IMR-90 (cell line): ENCODE measurements at regions not wholly inside any gene's neighbourhood (a gene's known extent, or its start where the extent isn't known, plus 50 kb on each side); places are given as distances from the start of the nearest gene placed in this dataset.

Experiments
- ATAC-seq: fragments of 200-7000 bp; cut with Tn5 transposase; 2 replicates; pipeline ENCODE4 v1.9.1; 2020; ENCODE audit warnings: low read depth, mild to moderate bottlenecking, moderate library complexity
- BruUV-seq: library from RNA; stranded (reverse); fragments of 400-500 nt; replicated peaks from 2 replicates; lab custom pipeline; 2021; lab: Mats Ljungman, UMichigan
- CTCF ChIA-PET: fragments of 300-600 bp; formaldehyde crosslinking; extraction: SDS; loops from one replicate; lab custom pipeline; 2021; ENCODE audit warnings: antibody characterized with exemption; lab: Yijun Ruan, JAX
- POLR2A ChIA-PET: fragments of 300-600 bp; sonication (Branson Sonifier 250); formaldehyde crosslinking; loops from one replicate; lab custom pipeline; 2022; ENCODE audit warnings: antibody characterized with exemption; ENCODE audit not compliant: unreplicated experiment; lab: Charles Lee
- DNase-seq: peaks from one replicate; pipeline ENCODE4 v3.0.0; 2013
- H2AFZ ChIP-seq: replicated peaks from 2 replicates; pipeline ENCODE3; 2013; ENCODE audit warnings: low read length, mild to moderate bottlenecking; ENCODE audit not compliant: poor library complexity
- H2AK5ac ChIP-seq: 2 replicates; pipeline ENCODE4 v1.6.1; 2013; ENCODE audit warnings: low read depth, low read length, inconsistent platforms
- H2AK9ac ChIP-seq: replicated peaks from 2 replicates; pipeline ENCODE3; 2013; ENCODE audit warnings: mild to moderate bottlenecking, low read depth, low read length, moderate library complexity; ENCODE audit not compliant: poor library complexity
- H2BK120ac ChIP-seq: 2 replicates; pipeline ENCODE4 v1.6.1; 2013; ENCODE audit warnings: low read depth, low read length, inconsistent platforms
- H2BK15ac ChIP-seq: 3 replicates; pipeline ENCODE4 v1.6.1; 2013; ENCODE audit warnings: low read depth, low read length, inconsistent platforms
- H2BK20ac ChIP-seq: 2 replicates; pipeline ENCODE4 v1.6.1; 2013; ENCODE audit warnings: low read depth, mild to moderate bottlenecking, inconsistent platforms, low read length, moderate library complexity
- H2BK5ac ChIP-seq: 2 replicates; pipeline ENCODE4 v1.6.1; 2013; ENCODE audit warnings: mild to moderate bottlenecking, low read depth, low read length, inconsistent platforms; ENCODE audit not compliant: poor library complexity, severe bottlenecking
- H3K14ac ChIP-seq: replicated peaks from 2 replicates; pipeline ENCODE4 v1.6.1; 2013; ENCODE audit warnings: low read depth, low read length, inconsistent platforms
- H3K18ac ChIP-seq: 2 replicates; pipeline ENCODE4 v1.6.1; 2013; ENCODE audit warnings: low read depth, low read length, control low read depth
- H3K23ac ChIP-seq: 2 replicates; pipeline ENCODE4 v1.6.1; 2013; ENCODE audit warnings: low read depth, low read length, inconsistent platforms
- H3K27ac ChIP-seq: 2 replicates; pipeline ENCODE4 v1.5.1; 2013; ENCODE audit warnings: mild to moderate bottlenecking, control low read depth, low read length; ENCODE audit not compliant: insufficient read depth
- H3K27me3 ChIP-seq: 2 replicates; pipeline ENCODE4 v1.6.1; 2013; ENCODE audit warnings: low read length; ENCODE audit not compliant: control insufficient read depth, insufficient read depth
- H3K36me3 ChIP-seq: 2 replicates; pipeline ENCODE4 v1.6.1; 2013; ENCODE audit warnings: low read length, mixed read lengths; ENCODE audit not compliant: control insufficient read depth, insufficient read depth
- H3K4ac ChIP-seq: 2 replicates; pipeline ENCODE4 v1.6.1; 2013; ENCODE audit warnings: low read depth, low read length, inconsistent platforms
- H3K4me1 ChIP-seq: 2 replicates; pipeline ENCODE4 v1.6.1; 2013; ENCODE audit warnings: low read length, mixed read lengths; ENCODE audit not compliant: control insufficient read depth, insufficient read depth
- H3K4me2 ChIP-seq: 2 replicates; pipeline ENCODE4 v1.6.1; 2013; ENCODE audit warnings: low read depth, mild to moderate bottlenecking, control low read depth, low read length, moderate library complexity
- H3K4me3 ChIP-seq: 2 replicates; pipeline ENCODE4 v1.5.1; 2013; ENCODE audit warnings: low read depth, mild to moderate bottlenecking, control low read depth, low read length, moderate library complexity; ENCODE audit not compliant: insufficient read depth
- H3K56ac ChIP-seq: 2 replicates; pipeline ENCODE4 v1.6.1; 2013; ENCODE audit warnings: low read length, inconsistent platforms; ENCODE audit not compliant: insufficient read depth; ENCODE audit errors: extremely low read depth
- H3K79me1 ChIP-seq, 2 experiments: 2 replicates each; pipeline ENCODE4 v1.6.1; 2013; ENCODE audit warnings: low read length in 2 of 2, inconsistent platforms in 1 of 2, low read depth in 1 of 2
- H3K9ac ChIP-seq: 2 replicates; pipeline ENCODE4 v1.6.1; 2013; ENCODE audit warnings: low read depth, low read length, control low read depth
- H3K9me1 ChIP-seq: 2 replicates; pipeline ENCODE4 v1.6.1; 2013; ENCODE audit warnings: low read length, inconsistent platforms; ENCODE audit not compliant: insufficient read depth
- H3K9me3 ChIP-seq: 2 replicates; pipeline ENCODE4 v1.6.1; 2013; ENCODE audit warnings: low read length; ENCODE audit not compliant: control insufficient read depth, insufficient read depth
- H4K20me1 ChIP-seq: 2 replicates; pipeline ENCODE4 v1.6.1; 2013; ENCODE audit warnings: low read length, inconsistent platforms; ENCODE audit not compliant: insufficient read depth
- H4K5ac ChIP-seq: 2 replicates; pipeline ENCODE4 v1.6.1; 2013; ENCODE audit warnings: mild to moderate bottlenecking, low read depth, low read length, control low read depth
- H4K8ac ChIP-seq, 2 experiments: 2 replicates each; pipeline ENCODE4 v1.6.1; 2013; ENCODE audit warnings: low read depth in 2 of 2, low read length in 2 of 2, control low read depth in 1 of 2, inconsistent platforms in 1 of 2
- H4K91ac ChIP-seq: 2 replicates; pipeline ENCODE4 v1.6.1; 2013; ENCODE audit warnings: low read depth, low read length, inconsistent platforms; ENCODE audit not compliant: insufficient read depth
- CEBPB ChIP-seq: IDR thresholded peaks from 2 replicates; pipeline ENCODE4 v1.6.1; 2012; ENCODE audit warnings: low read depth, low read length, improper control_type of control experiment
- CHD1 ChIP-seq: IDR thresholded peaks from 2 replicates; pipeline ENCODE4 v1.6.1; 2012; ENCODE audit warnings: low read depth, low read length, improper control_type of control experiment
- ELK1 ChIP-seq: fragments of 150-350 bp; IDR thresholded peaks from 2 replicates; pipeline ENCODE4 v1.6.1; 2016; ENCODE audit warnings: low read depth, mild to moderate bottlenecking, low read length, moderate library complexity, borderline replicate concordance
- MAZ ChIP-seq: IDR thresholded peaks from 2 replicates; pipeline ENCODE4 v1.6.1; 2012; ENCODE audit warnings: low read depth, mild to moderate bottlenecking, low read length, improper control_type of control experiment, moderate library complexity, borderline replicate concordance
- MXI1 ChIP-seq: IDR thresholded peaks from 2 replicates; pipeline ENCODE4 v1.6.1; 2012; ENCODE audit warnings: low read depth, mild to moderate bottlenecking, low read length, moderate library complexity, borderline replicate concordance
- NFE2L2 ChIP-seq: fragments of 150-350 bp; IDR thresholded peaks from 2 replicates; pipeline ENCODE4 v1.6.1; 2016; ENCODE audit warnings: low read depth, mild to moderate bottlenecking, low read length
- POLR2A ChIP-seq: IDR thresholded peaks from 2 replicates; pipeline ENCODE4 v1.6.1; 2012; ENCODE audit warnings: mild to moderate bottlenecking, low read depth, low read length
- RAD21 ChIP-seq: IDR thresholded peaks from 2 replicates; pipeline ENCODE4 v1.6.1; 2012; ENCODE audit warnings: low read length, improper control_type of control experiment
- SMC3 ChIP-seq: fragments of 150-350 bp; IDR thresholded peaks from 2 replicates; pipeline ENCODE4 v1.6.1; 2016; ENCODE audit warnings: low read depth, mild to moderate bottlenecking, antibody characterized with exemption, low read length, moderate library complexity
- USF2 ChIP-seq: fragments of 150-350 bp; IDR thresholded peaks from 2 replicates; pipeline ENCODE4 v1.6.1; 2017; ENCODE audit warnings: mild to moderate bottlenecking, antibody characterized with exemption, low read length, low read depth
- WGBS, 2 experiments: methylation state at CpG; one replicate each; pipeline versions ENCODE4 v1.1.5 to v1.1.7; 2013; ENCODE audit warnings: missing lambda C conversion rate in 2 of 2; ENCODE audit not compliant: insufficient read length in 1 of 2; ENCODE audit errors: extremely low coverage in 2 of 2; 5-methylcytosine and 5-hydroxymethylcytosine counted together
- dilution Hi-C: fragments of 300-500 bp; cut with HindIII; formaldehyde crosslinking; loops from one replicate; pipeline ENCODE4 v1.14.3; 2018; ENCODE audit warnings: low sequenced_read_pairs; ENCODE audit not compliant: unreplicated experiment
- in situ Hi-C: fragments of 300-500 bp; cut with MboI; formaldehyde crosslinking; loops from 3 replicates; pipeline ENCODE4 v1.14.3; 2019; ENCODE audit warnings: low sequenced_read_pairs, inconsistent platforms, mixed read lengths
- intact Hi-C: fragments of 100-400 bp; cut with micrococcal nuclease; formaldehyde crosslinking; loops from 2 replicates; pipeline ENCODE4 v1.10.0; 2022

GRCh38 chr17:77851921-77852320 lies 106.6 kb upstream of the TNRC6C start:
- no peak overlapping the region for H3K4me2 ChIP-seq
- H3K36me3 ChIP-seq, result no peaks in the 10 kb centered on the region
- H3K56ac ChIP-seq, result no peak overlapping the region
- no peak overlapping the region for H2AK9ac ChIP-seq
- H2BK120ac ChIP-seq, result no peak overlapping the region
- intact Hi-C loops (no loop called here), dilution Hi-C loops (no loop called here), in situ Hi-C loops (no loop called here)
- H2BK5ac ChIP-seq, result no peak overlapping the region
- H3K27ac ChIP-seq, result no peak overlapping the region
- H3K14ac ChIP-seq, result no peak overlapping the region
- ChIA-PET CTCF (no interaction called here), POLR2A (no interaction called here)
- no peak overlapping the region for H2AFZ ChIP-seq
- H4K20me1 ChIP-seq, result no peaks in the 10 kb centered on the region
- DNase-seq (no peak), ATAC-seq (no peak)
- no peak for TF ChIP-seq MAZ
- no peak for TF ChIP-seq POLR2A
- no peak for TF ChIP-seq MXI1
- no peak for TF ChIP-seq ELK1
- no peak for TF ChIP-seq CEBPB
- TF ChIP-seq SMC3, result no peak
- no peak for TF ChIP-seq CHD1
- no peak for TF ChIP-seq NFE2L2
- TF ChIP-seq USF2, result no peak
- no peak for TF ChIP-seq RAD21
- H3K79me1 ChIP-seq, result no peaks in the 10 kb centered on the region
- H2AK5ac ChIP-seq, result no peak overlapping the region
- no peak overlapping the region for H4K8ac ChIP-seq
- 81% methylated on average over 4 of the region's 5 CpGs; no CpG with 5 or more reads in 1 of the 2 experiments for WGBS, 2 experiments
- no peak overlapping the region for H3K18ac ChIP-seq
- no peak overlapping the region for H2BK15ac ChIP-seq
- no peak overlapping the region for H3K4me3 ChIP-seq
- H3K9me1 ChIP-seq, result no peaks in the 10 kb centered on the region
- no peaks in the 10 kb centered on the region for H3K4me1 ChIP-seq
- no peak overlapping the region for H3K23ac ChIP-seq
- no peaks in the 10 kb centered on the region for H3K9me3 ChIP-seq
- no peak overlapping the region for H4K91ac ChIP-seq
- no peak overlapping the region for H2BK20ac ChIP-seq
- H3K4ac ChIP-seq, result no peak overlapping the region
- no peak overlapping the region for H3K9ac ChIP-seq
- H4K5ac ChIP-seq, result no peak overlapping the region
- peaks cover 6% of the 10 kb centered on the region for H3K27me3 ChIP-seq
- no TSS peak for BruUV-seq
